ENCODE measurements at regions not wholly inside any gene's neighbourhood (a gene's known extent, or its start where the extent isn't known, plus 50 kb on each side); places are given as distances from the start of the nearest gene placed in this dataset.

DNA sequence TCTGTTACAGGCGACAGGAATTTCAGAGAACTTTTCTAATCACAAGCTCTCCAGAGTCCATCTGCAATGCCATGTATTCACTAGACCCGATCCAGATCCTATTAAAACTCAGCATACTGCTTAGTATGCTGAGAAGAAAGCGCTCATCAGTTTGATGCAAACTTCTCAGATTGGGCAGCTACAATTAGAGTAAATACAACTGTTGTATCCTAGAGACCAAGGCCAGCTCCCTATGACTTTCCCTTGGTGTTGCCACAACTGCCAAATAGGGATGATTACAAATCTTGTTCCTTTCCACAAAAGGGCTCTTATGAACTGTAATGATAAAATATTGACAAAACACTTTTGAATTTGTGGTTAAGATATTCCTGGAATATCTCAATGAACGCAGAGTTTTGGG is 191.2 kb downstream of the SPRY2 start:
- Mint-ChIP-seq H3K27ac (no peak overlapping the region), H3K36me3 (no peaks in the 10 kb centered on the region), H3K4me1 (ENCODE audit: low read depth in 2 of 2) (no peaks in the 10 kb centered on the region), H3K27me3 (no peaks in the 10 kb centered on the region), H3K4me3 (no peak overlapping the region), H3K9me3 (no peaks in the 10 kb centered on the region)
- no peak for ATAC-seq
- DNase-seq (ENCODE audit: low spot score) = no peak

DNA sequence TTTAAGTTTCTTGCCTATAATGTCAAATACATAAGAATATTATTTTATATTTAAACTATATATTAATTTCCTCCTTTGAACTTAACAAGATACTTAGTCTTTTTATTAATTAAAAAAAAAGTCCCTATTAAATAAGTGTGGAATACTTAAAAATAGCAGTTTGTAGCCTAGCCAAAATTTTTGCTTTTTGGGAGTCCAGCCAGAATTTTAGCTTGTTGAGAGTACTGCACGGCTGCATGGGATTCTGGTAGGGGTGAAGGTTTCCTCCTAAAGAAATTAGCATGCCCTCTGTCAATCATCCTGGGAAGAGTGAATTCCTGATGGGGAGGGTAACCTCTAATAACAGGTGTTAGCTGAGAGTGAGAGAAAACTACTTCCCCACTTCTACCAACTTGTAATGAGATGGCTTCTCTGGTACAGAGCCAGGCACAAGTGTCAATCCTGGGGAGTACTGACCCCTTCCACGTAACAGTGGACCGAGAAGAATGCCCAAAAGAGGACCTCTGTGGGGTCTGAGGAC is 195.7 kb downstream of the SPRY2 start:
- ATAC-seq (no peak), DNase-seq (ENCODE audit: low spot score) (no peak)
- Mint-ChIP-seq H3K36me3 (no peaks in the 10 kb centered on the region), H3K9me3 (no peaks in the 10 kb centered on the region), H3K4me1 (ENCODE audit: low read depth in 2 of 2) (no peaks in the 10 kb centered on the region), H3K27me3 (no peaks in the 10 kb centered on the region), H3K4me3 (no peak overlapping the region), H3K27ac (no peak overlapping the region)

DNA sequence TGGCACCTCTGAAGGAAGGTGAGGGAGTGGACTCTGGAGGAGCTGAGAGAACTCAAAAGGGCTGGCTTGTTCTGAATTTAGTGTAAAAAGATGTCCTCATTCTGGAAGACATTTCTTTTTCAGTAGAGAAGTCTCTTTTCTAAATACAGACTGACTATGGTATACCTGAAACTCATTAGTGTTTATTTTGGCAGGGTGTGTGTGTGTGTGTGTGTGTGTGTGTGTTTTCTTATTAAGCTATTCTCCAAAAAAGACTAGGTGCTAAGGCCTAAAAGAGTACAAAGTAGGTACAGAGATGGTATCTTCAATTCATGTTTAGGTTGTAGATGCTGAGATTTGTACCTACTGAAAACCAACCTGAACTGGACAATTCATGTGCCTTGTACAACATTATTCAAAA is 196.4 kb downstream of the SPRY2 start:
- Mint-ChIP-seq H3K27ac (no peak overlapping the region), H3K9me3 (no peaks in the 10 kb centered on the region), H3K4me1 (ENCODE audit: low read depth in 2 of 2) (no peaks in the 10 kb centered on the region), H3K27me3 (no peaks in the 10 kb centered on the region), H3K36me3 (no peaks in the 10 kb centered on the region), H3K4me3 (no peak overlapping the region)
- DNase-seq (ENCODE audit: low spot score) = no peak
- no peak for ATAC-seq

DNA sequence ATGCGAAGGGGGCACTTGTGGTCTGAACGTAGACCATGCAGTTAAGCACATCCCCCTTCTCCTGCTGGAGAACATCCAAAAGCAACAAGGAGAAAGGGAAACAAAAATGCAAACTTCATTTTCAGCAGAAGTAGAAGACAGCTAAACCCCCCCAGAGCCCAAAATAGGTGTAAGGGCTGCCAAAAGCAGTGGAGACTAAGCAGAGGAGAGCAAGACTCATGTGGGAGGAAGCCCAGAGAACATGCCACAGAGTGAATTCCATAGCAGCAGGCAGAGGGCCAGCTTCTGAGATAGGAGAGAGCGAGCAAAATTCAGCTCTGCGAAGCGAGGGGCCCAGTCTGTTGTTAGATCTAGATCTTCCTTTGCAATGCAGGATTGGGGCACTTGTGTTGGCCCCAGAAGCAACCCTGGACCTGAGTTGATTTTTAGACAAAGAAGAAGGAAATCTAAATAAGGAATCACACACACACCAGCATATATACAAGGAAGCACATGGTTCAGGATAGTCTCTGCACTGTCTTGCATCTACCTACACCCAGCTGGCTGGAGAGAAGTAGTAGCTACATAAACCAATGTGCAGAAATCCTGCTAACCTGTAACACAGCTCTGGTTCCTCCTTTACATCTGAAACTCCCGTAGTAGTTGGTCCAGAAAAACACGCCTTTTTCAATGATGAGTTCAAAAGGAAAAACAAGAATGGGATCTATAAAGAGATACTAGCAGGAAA is 199.6 kb downstream of the SPRY2 start:
- no peak overlapping the region for H3K27ac Mint-ChIP-seq
- no peaks in the 10 kb centered on the region for H3K36me3 Mint-ChIP-seq
- DNase-seq (ENCODE audit: low spot score) (no peak), ATAC-seq (no peak)
- H3K4me1 Mint-ChIP-seq (ENCODE audit: low read depth in 2 of 2) = no peaks in the 10 kb centered on the region
- no peak overlapping the region for H3K4me3 Mint-ChIP-seq
- H3K27me3 Mint-ChIP-seq = no peaks in the 10 kb centered on the region
- no peaks in the 10 kb centered on the region for H3K9me3 Mint-ChIP-seq

- no peaks in the 10 kb centered on the region for H3K27me3 Mint-ChIP-seq
- H3K4me3 Mint-ChIP-seq = no peak overlapping the region
- no peak for DNase-seq (ENCODE audit: low spot score)
- no peak for ATAC-seq
- no peaks in the 10 kb centered on the region for H3K9me3 Mint-ChIP-seq
- H3K4me1 Mint-ChIP-seq (ENCODE audit: low read depth in 2 of 2) = no peaks in the 10 kb centered on the region
- H3K36me3 Mint-ChIP-seq = no peaks in the 10 kb centered on the region
- no peak overlapping the region for H3K27ac Mint-ChIP-seq
Observed at GRCh38 chr13:80140685-80141084, 200.2 kb downstream of the SPRY2 start.

GRCh38 chr13:80139196-80139595 is 201.7 kb downstream of the SPRY2 start:
- ATAC-seq (no peak), DNase-seq (ENCODE audit: low spot score) (no peak)
- Mint-ChIP-seq H3K9me3 (no peaks in the 10 kb centered on the region), H3K4me1 (ENCODE audit: low read depth in 2 of 2) (no peaks in the 10 kb centered on the region), H3K27me3 (no peaks in the 10 kb centered on the region), H3K4me3 (no peak overlapping the region), H3K27ac (no peak overlapping the region), H3K36me3 (no peaks in the 10 kb centered on the region)

DNA sequence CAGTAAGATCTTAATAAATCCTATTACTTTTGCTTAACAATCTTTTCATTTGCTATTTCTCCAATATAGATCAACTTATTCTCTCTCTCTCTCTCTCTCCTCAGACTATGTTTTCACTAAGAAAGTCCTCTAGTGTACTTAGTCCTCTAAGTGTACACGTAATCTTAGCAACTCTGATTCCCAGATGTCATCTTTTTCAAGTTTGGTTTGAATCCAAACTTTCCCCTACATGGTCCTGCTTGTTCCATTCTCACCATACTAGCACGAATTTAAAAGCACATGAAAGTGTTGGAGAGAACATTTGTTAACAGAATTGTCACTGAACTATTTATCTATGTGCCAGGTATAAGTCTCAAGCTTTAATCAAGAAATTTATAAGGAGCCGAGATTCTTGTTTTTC is 202.9 kb downstream of the SPRY2 start:
- H3K4me1 Mint-ChIP-seq (ENCODE audit: low read depth in 2 of 2) = no peaks in the 10 kb centered on the region
- no peak overlapping the region for H3K27ac Mint-ChIP-seq
- DNase-seq (ENCODE audit: low spot score) (no peak), ATAC-seq (no peak)
- H3K4me3 Mint-ChIP-seq = no peak overlapping the region
- no peaks in the 10 kb centered on the region for H3K9me3 Mint-ChIP-seq
- H3K36me3 Mint-ChIP-seq = no peaks in the 10 kb centered on the region
- no peaks in the 10 kb centered on the region for H3K27me3 Mint-ChIP-seq

GRCh38 chr13:80134346-80134745 is 206.6 kb downstream of the SPRY2 start:
- DNase-seq (ENCODE audit: low spot score) (no peak), ATAC-seq (no peak)
- Mint-ChIP-seq H3K4me1 (ENCODE audit: low read depth in 2 of 2) (no peaks in the 10 kb centered on the region), H3K27me3 (no peaks in the 10 kb centered on the region), H3K36me3 (no peaks in the 10 kb centered on the region), H3K9me3 (no peaks in the 10 kb centered on the region), H3K27ac (no peak overlapping the region), H3K4me3 (no peak overlapping the region)

DNA sequence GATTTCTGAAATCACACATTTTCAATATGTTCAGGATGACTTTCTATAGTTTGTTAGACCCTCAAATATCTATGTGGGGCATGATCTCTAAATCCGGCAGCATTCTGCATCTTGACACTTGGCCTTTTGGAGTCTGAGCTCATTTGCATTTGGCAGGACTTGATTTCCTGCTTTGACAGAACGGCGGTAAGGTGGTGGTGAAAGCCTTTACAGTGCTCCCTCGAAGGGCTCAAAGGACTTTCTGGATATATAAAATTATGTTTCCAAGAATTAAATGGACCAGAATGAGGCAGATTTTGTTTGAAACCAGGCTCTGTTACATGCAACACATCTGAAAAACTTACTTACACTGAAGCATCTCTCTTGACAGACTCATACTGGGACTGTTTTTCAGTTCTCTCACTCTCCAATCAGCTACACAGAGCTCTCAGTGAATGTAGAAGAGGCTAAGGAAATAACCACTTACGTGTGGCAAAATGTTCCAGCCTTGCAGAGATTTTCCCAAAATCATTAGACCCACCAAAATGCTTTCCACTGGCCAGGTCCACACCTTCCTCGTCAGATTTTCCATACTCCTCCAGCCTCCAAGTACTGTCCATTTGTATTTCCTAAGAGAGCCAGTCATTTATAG is 207.2 kb downstream of the SPRY2 start:
- Mint-ChIP-seq H3K4me3 (no peak overlapping the region), H3K27me3 (no peaks in the 10 kb centered on the region), H3K9me3 (no peaks in the 10 kb centered on the region), H3K36me3 (no peaks in the 10 kb centered on the region), H3K27ac (no peak overlapping the region), H3K4me1 (ENCODE audit: low read depth in 2 of 2) (no peaks in the 10 kb centered on the region)
- no peak for DNase-seq (ENCODE audit: low spot score)
- no peak for ATAC-seq

DNA sequence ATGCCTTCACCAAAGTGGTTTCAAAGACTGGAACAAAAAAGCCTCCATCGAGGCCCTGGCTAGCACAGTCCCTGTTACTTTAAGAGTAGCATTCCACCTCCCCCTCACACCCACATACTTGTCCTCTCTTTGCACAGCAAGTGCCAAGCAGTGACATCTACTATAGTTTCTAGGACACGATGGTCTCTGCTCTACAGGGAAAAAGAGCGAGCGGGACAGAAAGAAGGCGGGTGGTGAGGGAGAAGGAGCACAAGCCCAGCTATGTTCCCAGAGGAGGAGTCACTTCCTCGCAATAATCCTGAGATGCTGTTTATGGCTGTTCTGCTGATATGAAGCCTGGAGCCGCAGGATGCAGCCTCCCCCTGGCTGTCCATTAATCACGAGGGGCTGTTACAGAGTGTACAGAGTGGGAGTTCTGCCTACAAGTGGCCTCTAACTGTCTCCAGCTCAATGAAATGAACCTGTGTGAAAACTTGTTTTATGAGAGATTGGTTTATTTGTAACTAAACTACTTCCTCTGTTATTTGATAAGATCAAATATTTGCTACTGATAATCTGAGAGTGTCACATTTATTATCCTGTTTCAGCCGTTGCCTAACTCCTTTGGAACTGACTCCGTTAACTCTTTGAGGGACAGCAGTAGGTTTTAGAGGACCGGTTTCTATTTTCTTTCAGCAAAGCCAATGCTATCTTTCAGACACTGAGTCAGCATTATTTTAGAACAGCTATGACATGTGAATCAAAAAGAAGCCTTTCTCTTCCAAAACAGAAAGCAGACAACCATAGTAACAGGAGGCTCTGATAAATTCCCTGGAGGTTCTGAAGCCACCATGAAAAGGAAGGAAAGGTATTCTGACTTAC is 208.0 kb downstream of the SPRY2 start:
- Mint-ChIP-seq H3K36me3 (no peaks in the 10 kb centered on the region), H3K9me3 (no peaks in the 10 kb centered on the region), H3K4me1 (ENCODE audit: low read depth in 2 of 2) (no peaks in the 10 kb centered on the region), H3K27me3 (no peaks in the 10 kb centered on the region), H3K27ac (no peak overlapping the region), H3K4me3 (no peak overlapping the region)
- DNase-seq (ENCODE audit: low spot score) (no peak), ATAC-seq (no peak)

DNA sequence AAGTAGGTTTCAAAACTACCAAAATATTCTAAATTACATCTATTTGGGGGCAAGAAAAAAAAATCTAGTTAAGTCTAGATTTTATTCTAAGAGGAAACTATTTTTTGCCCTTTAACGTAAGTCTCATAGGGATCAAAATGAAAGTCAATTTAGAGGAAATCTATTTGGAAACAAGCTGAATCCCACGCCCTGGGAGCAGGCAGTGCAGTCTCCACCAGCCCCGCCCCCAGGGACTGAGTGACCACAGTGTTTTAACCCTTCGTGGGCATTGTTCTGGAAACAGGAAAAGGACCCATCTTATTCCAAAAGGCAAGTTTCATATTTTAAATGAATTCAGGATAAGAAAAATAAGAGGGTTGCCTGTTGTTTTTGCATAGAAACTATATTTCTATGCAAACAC is 209.7 kb downstream of the SPRY2 start:
- Mint-ChIP-seq H3K4me1 (ENCODE audit: low read depth in 2 of 2) (no peaks in the 10 kb centered on the region), H3K4me3 (no peak overlapping the region), H3K27me3 (no peaks in the 10 kb centered on the region), H3K9me3 (no peaks in the 10 kb centered on the region), H3K36me3 (no peaks in the 10 kb centered on the region), H3K27ac (no peak overlapping the region)
- ATAC-seq (no peak), DNase-seq (ENCODE audit: low spot score) (no peak)

DNA sequence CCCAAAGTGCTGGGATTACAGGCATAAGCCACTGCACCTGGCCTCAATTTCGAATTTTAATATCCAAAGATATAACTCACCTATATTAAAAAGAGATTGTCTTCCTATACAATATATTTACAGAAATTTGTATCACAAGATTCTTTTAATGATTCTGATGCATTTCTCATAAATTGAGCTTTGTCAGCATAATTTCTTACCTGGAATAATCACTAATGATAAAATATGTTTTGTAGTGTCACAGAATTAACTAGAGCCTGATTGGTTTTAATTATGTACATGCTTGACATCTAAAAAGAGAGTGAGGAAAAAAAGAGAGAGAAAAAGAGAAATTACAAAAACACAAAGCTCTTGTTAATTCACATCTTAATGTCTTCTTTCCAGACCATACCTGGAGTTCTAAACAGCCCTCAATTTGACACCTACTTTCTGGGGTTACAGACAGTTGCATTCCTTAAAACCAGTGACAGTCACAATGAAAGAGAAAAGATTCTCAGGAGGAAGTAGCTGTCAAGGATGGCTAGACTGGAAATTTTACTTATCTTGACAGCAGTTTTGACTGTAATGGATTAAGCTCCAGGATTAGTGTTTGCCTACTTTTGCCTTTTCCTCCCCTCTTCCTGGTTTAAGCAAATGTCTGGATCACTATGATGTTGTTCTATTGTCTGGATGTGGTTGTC is 214.4 kb downstream of the SPRY2 start:
- Mint-ChIP-seq H3K4me1 (ENCODE audit: low read depth in 2 of 2) (no peaks in the 10 kb centered on the region), H3K27me3 (no peaks in the 10 kb centered on the region), H3K9me3 (no peaks in the 10 kb centered on the region), H3K27ac (no peak overlapping the region), H3K4me3 (no peak overlapping the region), H3K36me3 (no peaks in the 10 kb centered on the region)
- ATAC-seq (no peak), DNase-seq (ENCODE audit: low spot score) (no peak)

GRCh38 chr13:80123945-80124344 is 217.0 kb downstream of the SPRY2 start:
- ATAC-seq (no peak), DNase-seq (ENCODE audit: low spot score) (no peak)
- H3K27me3 Mint-ChIP-seq = peaks cover 0 to 3% of the 10 kb centered on the region in 2 donors
- H3K4me1 Mint-ChIP-seq (ENCODE audit: low read depth in 2 of 2) = no peaks in the 10 kb centered on the region
- H3K4me3 Mint-ChIP-seq = no peak overlapping the region
- no peak overlapping the region for H3K27ac Mint-ChIP-seq
- H3K36me3 Mint-ChIP-seq = no peaks in the 10 kb centered on the region
- no peaks in the 10 kb centered on the region for H3K9me3 Mint-ChIP-seq

DNA sequence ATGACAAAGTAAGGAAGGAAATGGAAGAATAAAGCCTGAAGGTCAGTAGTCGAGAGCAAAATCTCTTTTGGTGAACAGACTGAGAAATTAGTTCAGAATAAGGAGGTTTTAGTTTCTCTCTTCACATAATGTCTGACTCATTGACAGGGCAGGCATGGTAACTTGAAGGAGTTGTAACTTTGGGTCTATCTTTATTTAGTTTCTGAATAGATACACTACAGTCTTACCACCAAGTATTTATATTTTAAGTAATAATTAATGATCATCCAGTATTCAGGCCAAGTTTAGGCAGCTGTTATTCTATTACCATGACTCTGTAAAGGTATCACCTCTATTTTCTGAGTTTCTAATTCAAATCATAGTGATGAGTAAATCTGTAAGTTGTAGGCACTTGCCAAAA is 219.9 kb downstream of the SPRY2 start:
- DNase-seq (ENCODE audit: low spot score) = no peak

More for the DNA sequence above, 219.9 kb downstream of the SPRY2 start:
- Mint-ChIP-seq H3K9me3 (no peaks in the 10 kb centered on the region), H3K4me1 (ENCODE audit: low read depth in 2 of 2) (no peaks in the 10 kb centered on the region), H3K36me3 (no peaks in the 10 kb centered on the region), H3K4me3 (no peak overlapping the region), H3K27ac (no peak overlapping the region), H3K27me3 (peaks cover 0 to 3% of the 10 kb centered on the region in 2 donors)
- no peak for ATAC-seq

Data from natural killer cell treated with Interleukin-12 subunit alpha and Interleukin-12 subunit beta and Interleukin-15 and Interleukin-18, amount 100 ng/mL, for 72 hours (primary cell).